22Rv1 (cell line): ENCODE measurements at regions not wholly inside any gene's neighbourhood (a gene's known extent, or its start where the extent isn't known, plus 50 kb on each side); places are given as distances from the start of the nearest gene placed in this dataset.

Source experiments
- CTCF ChIP-seq: fragments of 450-650 bp; IDR thresholded peaks from 2 replicates; pipeline ENCODE4 v1.5.1; 2017; ENCODE audit warnings: mild to moderate bottlenecking
- ZFX ChIP-seq: fragments of 450-650 bp; IDR thresholded peaks from 2 replicates; pipeline ENCODE4 v1.6.1; 2017; ENCODE audit warnings: antibody characterized with exemption, borderline replicate concordance

DNA sequence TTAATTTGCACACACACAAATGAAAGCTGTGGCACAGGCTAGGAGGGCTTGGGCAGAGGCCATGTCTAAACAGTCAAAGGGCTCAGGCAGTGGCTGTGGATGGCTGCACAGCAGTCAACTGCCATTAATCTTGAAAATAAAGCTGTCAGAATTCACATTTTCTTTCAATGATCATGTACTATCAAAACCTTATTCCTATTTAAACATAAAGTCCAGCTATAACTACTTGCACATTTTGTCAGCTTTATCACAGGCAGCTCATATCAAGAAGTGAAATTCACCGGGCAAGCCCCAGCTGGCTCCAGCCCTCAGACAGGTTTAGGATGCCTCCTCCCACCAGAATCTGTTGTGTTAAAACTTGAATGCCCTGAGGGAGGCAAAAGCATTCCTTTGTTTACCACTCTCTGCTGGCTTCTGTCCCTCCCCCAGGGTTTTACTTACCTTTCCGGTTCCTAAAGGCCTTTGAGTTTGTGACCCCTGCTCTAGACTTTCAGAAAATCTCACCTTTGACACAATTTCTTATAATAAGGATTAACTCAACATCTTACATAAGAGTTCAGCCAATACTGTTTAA lies 54.9 kb upstream of the GRAMD2B start:
- TF ChIP-seq CTCF (no peak), ZFX (no peak)
